VCaP (cell line): ENCODE measurements at regions not wholly inside any gene's neighbourhood (a gene's known extent, or its start where the extent isn't known, plus 50 kb on each side); places are given as distances from the start of the nearest gene placed in this dataset.

Experiments used
- H3K27ac ChIP-seq: fragments of 450-650 bp; 2 replicates; pipeline ENCODE4 v1.5.1; 2017
- CTCF ChIP-seq: fragments of 450-650 bp; conservative IDR thresholded peaks from 2 replicates; pipeline ENCODE4 v1.5.1; 2017; ENCODE audit warnings: mild to moderate bottlenecking, moderate library complexity

GRCh38 chr11:109106151-109106906 is 315.7 kb upstream of the C11orf87 start:
- no peak overlapping the region for H3K27ac ChIP-seq
- no peak for TF ChIP-seq CTCF

GRCh38 chr11:109109150-109109549 is 312.8 kb upstream of the C11orf87 start:
- TF ChIP-seq CTCF: no peak
- no peak overlapping the region for H3K27ac ChIP-seq

GRCh38 chr11:109109571-109110315 is 312.2 kb upstream of the C11orf87 start:
- no peak for TF ChIP-seq CTCF
- no peak overlapping the region for H3K27ac ChIP-seq

- no peak for TF ChIP-seq CTCF
- no peak overlapping the region for H3K27ac ChIP-seq
These were observed 309.7 kb upstream of the C11orf87 start for GRCh38 chr11:109112261-109112660.

GRCh38 chr11:109112821-109113280 is 309.1 kb upstream of the C11orf87 start:
- H3K27ac ChIP-seq: no peak overlapping the region
- no peak for TF ChIP-seq CTCF

- H3K27ac ChIP-seq: no peak overlapping the region
These were observed 301.6 kb upstream of the C11orf87 start for GRCh38 chr11:109120341-109120740.

More at GRCh38 chr11:109120341-109120740, 301.6 kb upstream of the C11orf87 start:
- no peak for TF ChIP-seq CTCF
